ENCODE measurements at regions not wholly inside any gene's neighbourhood (a gene's known extent, or its start where the extent isn't known, plus 50 kb on each side); places are given as distances from the start of the nearest gene placed in this dataset.

DNA sequence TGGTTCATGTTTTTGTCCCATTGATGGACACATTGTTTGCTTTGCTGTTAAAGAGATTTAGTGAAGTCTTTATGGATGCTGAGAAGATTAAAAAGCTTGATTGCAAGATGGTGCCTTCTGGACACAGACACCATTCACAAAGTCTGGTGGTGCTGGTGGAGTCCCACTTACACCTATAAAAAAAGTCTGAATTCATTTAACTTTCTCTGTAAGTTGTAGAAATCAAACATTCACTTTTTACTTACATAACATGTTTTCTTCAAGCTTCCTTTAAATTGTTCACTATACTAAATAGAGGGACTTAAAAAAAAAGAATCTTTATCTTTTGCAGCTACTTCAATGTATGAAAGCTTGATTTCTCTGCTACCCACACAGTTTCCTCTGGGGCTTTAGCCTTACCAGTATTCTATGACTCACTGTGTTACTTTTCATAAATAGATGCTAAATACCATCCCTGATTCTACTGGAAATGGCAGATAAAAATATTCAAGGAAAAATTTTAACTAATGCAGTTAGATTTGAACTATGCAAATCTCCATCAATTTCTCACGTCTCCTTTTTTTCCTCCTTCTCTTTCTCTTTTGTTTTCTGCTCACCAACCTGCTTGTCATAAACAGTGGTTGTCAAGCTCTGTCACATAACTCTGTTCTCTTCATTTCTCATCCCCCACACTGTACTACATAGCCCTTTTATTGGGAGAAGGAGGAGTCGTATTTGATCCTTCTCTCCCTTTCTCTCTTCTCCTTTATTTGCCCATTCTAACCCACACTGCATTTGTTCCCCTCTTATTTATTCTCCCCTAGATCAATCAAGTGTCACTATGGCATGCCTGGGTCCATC, 89.7 kb downstream of the FAM76B start:
- DNase-seq (no peak), ATAC-seq (ENCODE audit: low read depth) (peak; percentile 49)
- peak overlapping the region; percentile 65 for H3K9ac ChIP-seq (ENCODE audit: low read length)
- H3K9me3 ChIP-seq (ENCODE audit: control extremely low read depth in 1 of 3, control insufficient read depth in 2 of 3, insufficient read depth in 1 of 3, low read length in 2 of 3): no peaks in the 10 kb centered on the region
- TF ChIP-seq EZH2 (IDR thresholded peaks at IDR 0.05; ENCODE audit: borderline replicate concordance, insufficient read depth, low read depth, low read length, poor library complexity, severe bottlenecking): no peak
- TF ChIP-seq, protein P1, sequence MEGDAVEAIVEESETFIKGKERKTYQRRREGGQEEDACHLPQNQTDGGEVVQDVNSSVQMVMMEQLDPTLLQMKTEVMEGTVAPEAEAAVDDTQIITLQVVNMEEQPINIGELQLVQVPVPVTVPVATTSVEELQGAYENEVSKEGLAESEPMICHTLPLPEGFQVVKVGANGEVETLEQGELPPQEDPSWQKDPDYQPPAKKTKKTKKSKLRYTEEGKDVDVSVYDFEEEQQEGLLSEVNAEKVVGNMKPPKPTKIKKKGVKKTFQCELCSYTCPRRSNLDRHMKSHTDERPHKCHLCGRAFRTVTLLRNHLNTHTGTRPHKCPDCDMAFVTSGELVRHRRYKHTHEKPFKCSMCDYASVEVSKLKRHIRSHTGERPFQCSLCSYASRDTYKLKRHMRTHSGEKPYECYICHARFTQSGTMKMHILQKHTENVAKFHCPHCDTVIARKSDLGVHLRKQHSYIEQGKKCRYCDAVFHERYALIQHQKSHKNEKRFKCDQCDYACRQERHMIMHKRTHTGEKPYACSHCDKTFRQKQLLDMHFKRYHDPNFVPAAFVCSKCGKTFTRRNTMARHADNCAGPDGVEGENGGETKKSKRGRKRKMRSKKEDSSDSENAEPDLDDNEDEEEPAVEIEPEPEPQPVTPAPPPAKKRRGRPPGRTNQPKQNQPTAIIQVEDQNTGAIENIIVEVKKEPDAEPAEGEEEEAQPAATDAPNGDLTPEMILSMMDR (IDR thresholded peaks at IDR 0.05): no peak
- no peaks in the 10 kb centered on the region for H3K27me3 Mint-ChIP-seq
- H4K20me1 ChIP-seq (ENCODE audit: control insufficient read depth, insufficient read depth, low read length, poor library complexity, severe bottlenecking): no peaks in the 10 kb centered on the region
- POLR2A ChIA-PET: interaction anchor here (0.5 to 1.7 kb wide), 4 partner anchors 16 to 468 kb away, joined by 4 to 12 read pairs (median 4); partner anchors contain the start of gene SESN3
- no peaks in the 10 kb centered on the region for H3K79me2 ChIP-seq (ENCODE audit: control insufficient read depth, insufficient read depth, low read length)
- peak overlapping the region; percentile 83 to 89 for H3K27ac ChIP-seq (ENCODE audit: low read length in 2 of 2)
- peak overlapping the region; percentile 74 for H3K4me2 ChIP-seq (replicated peaks; ENCODE audit: low read depth, low read length, poor library complexity, severe bottlenecking)
- peak overlapping the region; percentile 79 for H3K4me3 Mint-ChIP-seq
- H3K4me3 ChIP-seq (ENCODE audit: control extremely low read depth in 1 of 5, extremely low read depth in 1 of 5, insufficient read depth in 1 of 5, low read depth in 2 of 5, low read length in 4 of 5): peak overlapping the region in 4 of 5 experiments; percentile 25 to 56 (median 32)
- intact Hi-C loops (cut with micrococcal nuclease): loop anchor here (2.0 kb wide), 1 partner anchor 15 kb away; no protein-coding TSS in a partner anchor
- H3K4me1 Mint-ChIP-seq: peaks cover 52% of the 10 kb centered on the region
- H3K27ac Mint-ChIP-seq: peak overlapping the region; percentile 88
- H3K27me3 ChIP-seq (replicated peaks in 1 of 4; ENCODE audit: control extremely low read depth in 1 of 4, control insufficient read depth in 3 of 4, insufficient read depth in 4 of 4, low read length in 3 of 4): no peaks in the 10 kb centered on the region
- no peaks in the 10 kb centered on the region for H3K36me3 ChIP-seq (replicated peaks in 1 of 2; ENCODE audit: control extremely low read depth in 1 of 2, control insufficient read depth in 1 of 2, extremely low read depth in 1 of 2, insufficient read depth in 2 of 2, low read length in 1 of 2)
- WGBS (ENCODE audit: insufficient coverage): no CpG with 5 or more reads among the region's 2 CpGs
- H2AFZ ChIP-seq (ENCODE audit: insufficient read depth, low read depth, low read length, poor library complexity, severe bottlenecking): peak overlapping the region; percentile 67
- peaks cover 49 to 53% of the 10 kb centered on the region in 2 donors for H3K4me1 ChIP-seq (ENCODE audit: control insufficient read depth in 2 of 2, insufficient read depth in 2 of 2, low read length in 2 of 2)
- H3K9me3 Mint-ChIP-seq (ENCODE audit: insufficient read depth): no peaks in the 10 kb centered on the region
- CTCF ChIA-PET: interaction anchor here (0.7 to 4.0 kb wide), 10 partner anchors 10 to 548 kb away, joined by 3 to 13 read pairs (median 6); partner anchors contain the start of gene SESN3

All from B cell (primary cell).